Neuronal stem cell (in vitro differentiated cells): ENCODE measurements at regions not wholly inside any gene's neighbourhood (a gene's known extent, or its start where the extent isn't known, plus 50 kb on each side); places are given as distances from the start of the nearest gene placed in this dataset.

Experiments used
- DNase-seq: peaks from one replicate; pipeline ENCODE4 v3.0.0-alpha.2; 2013; ENCODE audit warnings: low spot score
- H2AFZ ChIP-seq: one replicate; pipeline ENCODE4 v1.6.1; 2013; ENCODE audit warnings: mild to moderate bottlenecking, low read length, inconsistent platforms
- H2AK5ac ChIP-seq: 2 replicates; pipeline ENCODE4 v1.6.1; 2013; ENCODE audit warnings: low read depth, mild to moderate bottlenecking, inconsistent platforms, low read length, moderate library complexity, mixed read lengths
- H2BK120ac ChIP-seq: 2 replicates; pipeline ENCODE4 v1.6.1; 2013; ENCODE audit warnings: low read depth, mild to moderate bottlenecking, inconsistent platforms, low read length, moderate library complexity, mixed read lengths
- H2BK12ac ChIP-seq: one replicate; pipeline ENCODE4 v1.6.1; 2013; ENCODE audit warnings: low read length, inconsistent platforms
- H2BK15ac ChIP-seq: 2 replicates; pipeline ENCODE4 v1.6.1; 2013; ENCODE audit warnings: mild to moderate bottlenecking, low read length, inconsistent platforms, mixed read lengths
- H2BK5ac ChIP-seq: one replicate; pipeline ENCODE4 v1.6.1; 2013; ENCODE audit warnings: inconsistent platforms, mild to moderate bottlenecking, low read length, moderate library complexity
- H3K14ac ChIP-seq: one replicate; pipeline ENCODE4 v1.6.1; 2013; ENCODE audit warnings: low read length, inconsistent platforms
- H3K18ac ChIP-seq: 2 replicates; pipeline ENCODE4 v1.6.1; 2013; ENCODE audit warnings: low read length, inconsistent platforms
- H3K23ac ChIP-seq: 2 replicates; pipeline ENCODE4 v1.6.1; 2013; ENCODE audit warnings: low read depth, mild to moderate bottlenecking, mixed read lengths, low read length, inconsistent platforms; ENCODE audit not compliant: poor library complexity
- H3K27ac ChIP-seq: replicated peaks from 3 replicates; pipeline ENCODE4 v1.5.1; 2013; ENCODE audit warnings: low read length, inconsistent platforms
- H3K27me3 ChIP-seq, 3 experiments: 2 replicates each; pipeline ENCODE4 v1.6.1; 2013; ENCODE audit warnings: low read length in 3 of 3, mild to moderate bottlenecking in 2 of 3, inconsistent platforms in 1 of 3, low read depth in 1 of 3, mixed read lengths in 1 of 3, moderate library complexity in 1 of 3; ENCODE audit not compliant: control insufficient read depth in 3 of 3, insufficient read depth in 3 of 3
- H3K36me3 ChIP-seq, 2 donors: replicated peaks in 1 of 2; 2 replicates each; pipeline ENCODE4 v1.6.1; 2013; ENCODE audit warnings: low read length in 2 of 2; ENCODE audit not compliant: control insufficient read depth in 2 of 2, insufficient read depth in 2 of 2
- H3K4ac ChIP-seq: 2 replicates; pipeline ENCODE4 v1.6.1; 2013; ENCODE audit warnings: inconsistent platforms, mild to moderate bottlenecking, low read length, moderate library complexity
- H3K4me1 ChIP-seq, 2 donors: 1 replicate in 1 of 2; 2 replicates in 1 of 2; pipeline ENCODE4 v1.6.1; 2013; ENCODE audit warnings: low read length in 2 of 2, low read depth in 1 of 2; ENCODE audit not compliant: control insufficient read depth in 2 of 2, insufficient read depth in 1 of 2
- H3K4me2 ChIP-seq: one replicate; pipeline ENCODE4 v1.6.1; 2013; ENCODE audit warnings: mild to moderate bottlenecking, low read length, inconsistent platforms; ENCODE audit not compliant: insufficient read depth, poor library complexity, severe bottlenecking
- H3K4me3 ChIP-seq, 2 donors: 2 replicates each; pipeline ENCODE4 v1.5.1; 2013; ENCODE audit warnings: low read length in 2 of 2, mild to moderate bottlenecking in 2 of 2, inconsistent platforms in 1 of 2, moderate library complexity in 1 of 2
- H3K79me1 ChIP-seq: one replicate; pipeline ENCODE4 v1.6.1; 2013; ENCODE audit warnings: low read depth, mild to moderate bottlenecking, inconsistent platforms, low read length, moderate library complexity
- H3K9ac ChIP-seq: one replicate; pipeline ENCODE4 v1.6.1; 2013; ENCODE audit warnings: mild to moderate bottlenecking, low read depth, low read length, inconsistent platforms; ENCODE audit not compliant: poor library complexity
- H3K9me3 ChIP-seq, 2 donors: replicated peaks in 1 of 2; 2 replicates each; pipeline versions ENCODE3 to v1.6.1; 2013; ENCODE audit warnings: low read length in 2 of 2, mild to moderate bottlenecking in 2 of 2, inconsistent platforms in 1 of 2, low read depth in 1 of 2, mixed read lengths in 1 of 2, moderate library complexity in 1 of 2; ENCODE audit not compliant: control insufficient read depth in 2 of 2, insufficient read depth in 1 of 2
- H4K8ac ChIP-seq: one replicate; pipeline ENCODE4 v1.6.1; 2013; ENCODE audit warnings: low read depth, mild to moderate bottlenecking, inconsistent platforms, low read length, moderate library complexity
- H4K91ac ChIP-seq: one replicate; pipeline ENCODE4 v1.6.1; 2013; ENCODE audit warnings: low read length, low read depth, mild to moderate bottlenecking, inconsistent platforms; ENCODE audit not compliant: poor library complexity
- WGBS, 2 donors: extraction: QIAGEN DNeasy Blood & Tissue Kit; methylation state at CpG; one replicate each; pipeline ENCODE4 v1.1.7; 2013; ENCODE audit warnings: missing lambda C conversion rate in 2 of 2, mixed read lengths in 1 of 2; ENCODE audit not compliant: insufficient read length in 2 of 2, insufficient replicate concordance in 1 of 2; ENCODE audit errors: extremely low coverage in 2 of 2; 5-methylcytosine and 5-hydroxymethylcytosine counted together

DNA sequence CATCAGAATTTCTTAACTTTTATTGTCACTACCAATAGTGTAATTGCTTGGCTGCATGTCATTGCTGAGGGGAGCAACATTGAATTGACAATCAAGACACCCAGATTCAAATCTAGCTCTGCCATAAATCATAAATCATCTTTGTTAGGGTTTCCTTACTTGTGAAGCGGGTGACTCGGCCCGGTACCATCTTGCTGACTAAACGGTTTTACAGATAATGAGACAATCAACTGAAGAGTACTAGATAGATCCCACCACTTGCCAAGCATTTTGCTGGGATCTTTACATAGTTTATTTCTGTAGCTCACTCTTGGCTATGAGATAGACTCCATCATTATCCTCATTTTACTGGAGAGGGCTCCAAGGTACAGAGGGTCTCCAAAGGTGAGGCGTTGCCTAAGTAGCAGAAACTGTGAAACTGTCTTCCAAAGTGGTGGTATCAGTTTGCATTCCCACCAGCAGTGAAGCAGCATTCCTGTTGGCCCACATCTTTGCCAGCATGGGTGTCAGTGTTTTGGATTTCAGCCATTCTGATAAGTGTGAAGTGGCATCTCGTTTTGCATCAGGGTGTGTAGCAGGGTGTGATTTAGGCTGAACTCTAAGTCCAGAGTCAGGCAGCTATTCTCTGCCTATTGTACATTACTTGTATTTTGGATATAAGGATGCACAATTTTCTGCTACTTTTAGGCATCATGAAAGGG lies 168.7 kb upstream of the BMPER start:
- no peak overlapping the region for H2AK5ac ChIP-seq
- no peak overlapping the region for H3K9ac ChIP-seq
- H3K14ac ChIP-seq: no peak overlapping the region
- no peak for DNase-seq
- H2AFZ ChIP-seq: no peak overlapping the region
- no peak overlapping the region for H3K4ac ChIP-seq
- no peak overlapping the region for H3K4me3 ChIP-seq
- H3K18ac ChIP-seq: no peak overlapping the region
- no peak overlapping the region for H4K91ac ChIP-seq
- H4K8ac ChIP-seq: no peak overlapping the region
- no peak overlapping the region for H3K27ac ChIP-seq
- no peaks in the 10 kb centered on the region for H3K9me3 ChIP-seq
- no peak overlapping the region for H3K23ac ChIP-seq
- H3K4me2 ChIP-seq: no peak overlapping the region
- H3K79me1 ChIP-seq: no peaks in the 10 kb centered on the region
- H3K36me3 ChIP-seq: no peaks in the 10 kb centered on the region
- no peaks in the 10 kb centered on the region for H3K27me3 ChIP-seq
- H3K4me1 ChIP-seq: no peaks in the 10 kb centered on the region
- no peak overlapping the region for H2BK15ac ChIP-seq
- no peak overlapping the region for H2BK12ac ChIP-seq
- no peak overlapping the region for H2BK120ac ChIP-seq
- H2BK5ac ChIP-seq: no peak overlapping the region
- no CpG with 5 or more reads among the region's 6 CpGs for WGBS, 2 donors

DNA sequence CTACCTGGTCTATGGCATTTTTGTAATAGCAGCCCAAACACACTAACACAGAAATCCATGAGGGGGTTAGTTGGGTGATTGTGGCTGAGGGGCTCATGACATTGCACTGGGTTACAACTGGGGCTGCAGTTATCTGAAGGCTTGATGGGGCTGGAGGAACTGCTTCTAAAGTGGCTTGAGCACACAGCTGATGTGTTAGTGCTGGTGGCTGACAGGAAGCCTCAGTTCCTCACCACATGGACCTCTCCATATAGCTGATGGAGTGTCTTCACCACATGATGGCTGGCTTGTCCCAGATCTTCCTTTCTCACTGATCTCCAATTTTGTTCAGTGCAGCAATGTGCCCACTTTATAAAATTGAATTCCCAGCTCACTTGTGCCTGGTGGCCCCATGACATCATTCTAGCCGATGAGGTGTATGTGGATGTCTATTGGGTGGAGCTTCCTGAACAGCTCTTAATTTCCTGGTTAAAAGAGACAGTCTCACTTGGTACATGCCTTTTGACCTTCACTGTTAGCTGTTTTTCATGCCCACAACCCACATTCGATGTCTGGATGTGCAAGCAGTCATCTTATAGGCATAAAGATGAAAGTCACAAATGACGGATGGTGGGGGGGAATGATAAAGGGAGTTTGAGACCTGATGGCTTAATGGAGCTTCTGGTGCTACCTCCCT lies 166.9 kb upstream of the BMPER start:
- Histone ChIP-seq H3K27ac (no peak overlapping the region), H3K9me3 (no peaks in the 10 kb centered on the region), H3K23ac (no peak overlapping the region), H3K27me3 (no peaks in the 10 kb centered on the region), H2BK15ac (no peak overlapping the region), H3K4me1 (no peaks in the 10 kb centered on the region), H3K4ac (no peak overlapping the region), H3K9ac (no peak overlapping the region), H2AK5ac (no peak overlapping the region), H2AFZ (no peak overlapping the region), H4K8ac (no peak overlapping the region), H3K4me2 (no peak overlapping the region), H4K91ac (no peak overlapping the region), H2BK12ac (no peak overlapping the region), H2BK120ac (no peak overlapping the region), H3K36me3 (no peaks in the 10 kb centered on the region), H2BK5ac (no peak overlapping the region), H3K79me1 (no peaks in the 10 kb centered on the region), H3K4me3 (no peak overlapping the region), H3K18ac (no peak overlapping the region), H3K14ac (no peak overlapping the region)
- WGBS, 2 donors: no CpG with 5 or more reads among the region's 3 CpGs
- DNase-seq: no peak

DNA sequence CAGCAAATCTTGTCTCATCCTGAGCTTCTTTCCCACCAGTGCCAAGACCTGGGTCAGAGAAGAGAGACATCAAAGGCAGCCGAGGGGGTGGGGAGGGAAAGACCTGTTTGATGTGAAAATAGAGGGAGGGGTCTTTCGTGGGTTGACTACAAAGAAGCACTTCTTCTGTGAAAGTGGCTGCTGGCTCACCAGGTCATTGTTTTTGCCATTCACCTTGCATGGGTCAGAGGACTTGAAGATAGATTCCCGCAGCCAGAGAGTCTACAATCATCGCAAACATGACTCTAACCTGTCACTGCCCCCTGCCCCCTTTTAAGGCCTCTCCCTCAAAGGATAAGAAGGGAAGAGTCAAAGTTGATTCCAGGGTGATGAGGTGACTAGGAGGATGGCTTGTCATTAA lies 166.1 kb upstream of the BMPER start:
- H3K79me1 ChIP-seq: no peaks in the 10 kb centered on the region
- no peak overlapping the region for H4K91ac ChIP-seq
- no peak overlapping the region for H2AFZ ChIP-seq
- no peak overlapping the region for H3K4ac ChIP-seq
- no peak overlapping the region for H3K4me2 ChIP-seq
- no peaks in the 10 kb centered on the region for H3K4me1 ChIP-seq
- no peak for DNase-seq
- no peak overlapping the region for H3K27ac ChIP-seq
- no CpG with 5 or more reads among the region's 4 CpGs for WGBS, 2 donors
- H3K4me3 ChIP-seq: no peak overlapping the region
- H4K8ac ChIP-seq: no peak overlapping the region
- H2AK5ac ChIP-seq: no peak overlapping the region
- H3K9me3 ChIP-seq: no peaks in the 10 kb centered on the region
- no peak overlapping the region for H2BK15ac ChIP-seq
- H3K36me3 ChIP-seq: no peaks in the 10 kb centered on the region
- H2BK5ac ChIP-seq: no peak overlapping the region
- H3K27me3 ChIP-seq: no peaks in the 10 kb centered on the region
- H3K23ac ChIP-seq: no peak overlapping the region
- no peak overlapping the region for H3K18ac ChIP-seq
- no peak overlapping the region for H2BK12ac ChIP-seq
- no peak overlapping the region for H2BK120ac ChIP-seq
- no peak overlapping the region for H3K14ac ChIP-seq
- H3K9ac ChIP-seq: no peak overlapping the region

DNA sequence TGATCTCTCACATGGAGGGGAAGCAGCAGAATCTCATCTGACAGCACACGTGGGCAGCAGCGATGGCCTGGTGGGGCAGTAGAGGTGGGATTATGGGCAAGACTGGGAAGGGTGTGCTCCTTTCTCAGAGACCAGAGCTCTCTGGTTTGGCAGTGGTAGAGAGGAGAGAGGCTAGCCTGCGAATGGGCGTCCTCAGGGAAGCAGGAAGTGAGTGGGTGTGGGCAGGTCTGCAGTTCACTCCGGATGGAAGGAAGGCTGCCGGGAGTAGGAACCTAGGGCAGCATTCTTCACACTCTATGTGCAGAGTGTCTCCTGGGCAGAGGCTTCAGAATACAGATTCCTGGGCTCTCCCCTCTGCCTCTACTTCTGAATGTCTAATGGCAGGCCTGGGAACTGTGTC lies 162.8 kb upstream of the BMPER start:
- no peak for DNase-seq
- no CpG with 5 or more reads among the region's 6 CpGs for WGBS, 2 donors

More for the DNA sequence above, 162.8 kb upstream of the BMPER start:
- H2BK5ac ChIP-seq: no peak overlapping the region
- no peaks in the 10 kb centered on the region for H3K9me3 ChIP-seq
- no peak overlapping the region for H2AK5ac ChIP-seq
- H2BK120ac ChIP-seq: no peak overlapping the region
- H3K4me3 ChIP-seq: no peak overlapping the region
- H3K36me3 ChIP-seq: no peaks in the 10 kb centered on the region
- no peak overlapping the region for H4K8ac ChIP-seq
- no peaks in the 10 kb centered on the region for H3K79me1 ChIP-seq
- H3K23ac ChIP-seq: no peak overlapping the region
- no peak overlapping the region for H3K4me2 ChIP-seq
- no peak overlapping the region for H3K18ac ChIP-seq
- H3K27me3 ChIP-seq: no peaks in the 10 kb centered on the region
- no peak overlapping the region for H3K9ac ChIP-seq
- H3K14ac ChIP-seq: no peak overlapping the region
- no peak overlapping the region for H2BK15ac ChIP-seq
- no peak overlapping the region for H4K91ac ChIP-seq
- H3K4me1 ChIP-seq: no peaks in the 10 kb centered on the region
- no peak overlapping the region for H2BK12ac ChIP-seq
- no peak overlapping the region for H3K4ac ChIP-seq
- H3K27ac ChIP-seq: no peak overlapping the region
- H2AFZ ChIP-seq: no peak overlapping the region
